Neutrophil (primary cell): ENCODE measurements at regions not wholly inside any gene's neighbourhood (a gene's known extent, or its start where the extent isn't known, plus 50 kb on each side); places are given as distances from the start of the nearest gene placed in this dataset.

Experiments used
- H3K27ac ChIP-seq: fragments of 200-600 bp; sonication (generic); 2 replicates; pipeline ENCODE4 v1.5.1; 2016; ENCODE audit warnings: mild to moderate bottlenecking, moderate library complexity
- H3K27me3 ChIP-seq: fragments of 200-600 bp; sonication (generic); 2 replicates; pipeline ENCODE4 v1.6.0; 2016; ENCODE audit warnings: mild to moderate bottlenecking
- H3K36me3 ChIP-seq: fragments of 200-600 bp; sonication (generic); 2 replicates; pipeline ENCODE4 v1.5.1; 2017
- H3K4me1 ChIP-seq, 2 experiments: fragments of 200-600 bp in 1 of 2; sonication (generic) in 1 of 2; 1 replicate in 1 of 2; 2 replicates in 1 of 2; pipeline versions ENCODE4 v1.5.1 to v1.6.1; 2013 to 2016; ENCODE audit warnings: low read depth in 1 of 2, low read length in 1 of 2, mild to moderate bottlenecking in 1 of 2, moderate library complexity in 1 of 2; ENCODE audit not compliant: control insufficient read depth in 1 of 2, insufficient read depth in 1 of 2
- H3K4me3 ChIP-seq, 2 experiments: fragments of 200-600 bp in 1 of 2; sonication (generic) in 1 of 2; 1 replicate in 1 of 2; 2 replicates in 1 of 2; pipeline ENCODE4 v1.5.1; 2013 to 2016; ENCODE audit warnings: low read depth in 1 of 2, low read length in 1 of 2, mild to moderate bottlenecking in 1 of 2, moderate library complexity in 1 of 2
- H3K9me3 ChIP-seq: fragments of 200-600 bp; sonication (generic); 2 replicates; pipeline ENCODE4 v1.5.1; 2016
- CTCF ChIP-seq: fragments of 200-600 bp; sonication (generic); IDR thresholded peaks from 2 replicates; pipeline ENCODE4 v1.5.1; 2016; ENCODE audit warnings: antibody characterized with exemption

GRCh38 chr5:118441034-118441433, 547.3 kb downstream of the DTWD2 start:
- H3K36me3 ChIP-seq, result no peaks in the 10 kb centered on the region
- no peak overlapping the region for H3K27ac ChIP-seq
- no peaks in the 10 kb centered on the region for H3K9me3 ChIP-seq
- no peaks in the 10 kb centered on the region for H3K4me1 ChIP-seq
- no peak overlapping the region for H3K4me3 ChIP-seq
- no peak for TF ChIP-seq CTCF
- no peaks in the 10 kb centered on the region for H3K27me3 ChIP-seq

GRCh38 chr5:118440496-118440895, 547.9 kb downstream of the DTWD2 start:
- Histone ChIP-seq H3K36me3 (no peaks in the 10 kb centered on the region), H3K9me3 (no peaks in the 10 kb centered on the region), H3K27ac (no peak overlapping the region), H3K27me3 (no peaks in the 10 kb centered on the region), H3K4me3 (no peak overlapping the region), H3K4me1 (no peaks in the 10 kb centered on the region)
- no peak for TF ChIP-seq CTCF

GRCh38 chr5:118439831-118440230, 548.5 kb downstream of the DTWD2 start:
- no peak for TF ChIP-seq CTCF
- no peaks in the 10 kb centered on the region for H3K27me3 ChIP-seq
- no peaks in the 10 kb centered on the region for H3K36me3 ChIP-seq
- H3K27ac ChIP-seq, result no peak overlapping the region
- H3K4me3 ChIP-seq, result no peak overlapping the region
- H3K4me1 ChIP-seq, result no peaks in the 10 kb centered on the region
- no peaks in the 10 kb centered on the region for H3K9me3 ChIP-seq

GRCh38 chr5:118435131-118435530, 553.2 kb downstream of the DTWD2 start:
- no peak overlapping the region for H3K4me3 ChIP-seq
- no peaks in the 10 kb centered on the region for H3K36me3 ChIP-seq
- H3K4me1 ChIP-seq, result no peaks in the 10 kb centered on the region
- TF ChIP-seq CTCF, result no peak
- no peaks in the 10 kb centered on the region for H3K27me3 ChIP-seq
- no peak overlapping the region for H3K27ac ChIP-seq
- H3K9me3 ChIP-seq, result no peaks in the 10 kb centered on the region

- Histone ChIP-seq H3K27ac (no peak overlapping the region), H3K27me3 (no peaks in the 10 kb centered on the region)
- TF ChIP-seq CTCF, result no peak
These were observed 553.8 kb downstream of the DTWD2 start for GRCh38 chr5:118434522-118434921.

GRCh38 chr5:118430076-118430475, 558.3 kb downstream of the DTWD2 start:
- H3K4me1 ChIP-seq, result no peaks in the 10 kb centered on the region
- no peaks in the 10 kb centered on the region for H3K27me3 ChIP-seq
- TF ChIP-seq CTCF, result no peak
- no peak overlapping the region for H3K4me3 ChIP-seq
- no peak overlapping the region for H3K27ac ChIP-seq
- H3K36me3 ChIP-seq, result no peaks in the 10 kb centered on the region
- no peaks in the 10 kb centered on the region for H3K9me3 ChIP-seq

More at GRCh38 chr5:118434522-118434921, 553.8 kb downstream of the DTWD2 start:
- no peaks in the 10 kb centered on the region for H3K36me3 ChIP-seq
- H3K4me3 ChIP-seq, result no peak overlapping the region
- no peaks in the 10 kb centered on the region for H3K9me3 ChIP-seq
- H3K4me1 ChIP-seq, result no peaks in the 10 kb centered on the region
